ENCODE measurements at regions not wholly inside any gene's neighbourhood (a gene's known extent, or its start where the extent isn't known, plus 50 kb on each side); places are given as distances from the start of the nearest gene placed in this dataset.

DNA sequence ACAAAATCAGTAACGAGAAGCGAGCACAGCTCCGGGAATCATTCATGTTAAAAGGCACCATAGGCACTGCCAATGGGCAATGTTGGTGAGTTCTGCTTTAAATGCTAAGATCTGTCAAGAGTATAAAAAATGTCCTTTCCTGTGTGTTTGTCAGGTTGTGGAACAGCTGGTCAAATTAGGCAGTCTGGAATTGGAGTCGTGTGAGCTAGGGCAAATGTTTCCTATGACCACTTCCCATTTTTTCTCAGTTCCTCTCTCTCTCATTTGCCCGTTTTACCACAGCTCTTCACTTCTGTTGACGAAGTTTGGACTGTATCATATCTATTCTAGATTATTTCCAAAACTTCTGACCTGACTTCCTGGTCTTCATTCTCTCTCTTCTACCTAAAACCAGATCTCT lies 60.8 kb upstream of the GOLIM4 start:
- TF ChIP-seq, protein P1, sequence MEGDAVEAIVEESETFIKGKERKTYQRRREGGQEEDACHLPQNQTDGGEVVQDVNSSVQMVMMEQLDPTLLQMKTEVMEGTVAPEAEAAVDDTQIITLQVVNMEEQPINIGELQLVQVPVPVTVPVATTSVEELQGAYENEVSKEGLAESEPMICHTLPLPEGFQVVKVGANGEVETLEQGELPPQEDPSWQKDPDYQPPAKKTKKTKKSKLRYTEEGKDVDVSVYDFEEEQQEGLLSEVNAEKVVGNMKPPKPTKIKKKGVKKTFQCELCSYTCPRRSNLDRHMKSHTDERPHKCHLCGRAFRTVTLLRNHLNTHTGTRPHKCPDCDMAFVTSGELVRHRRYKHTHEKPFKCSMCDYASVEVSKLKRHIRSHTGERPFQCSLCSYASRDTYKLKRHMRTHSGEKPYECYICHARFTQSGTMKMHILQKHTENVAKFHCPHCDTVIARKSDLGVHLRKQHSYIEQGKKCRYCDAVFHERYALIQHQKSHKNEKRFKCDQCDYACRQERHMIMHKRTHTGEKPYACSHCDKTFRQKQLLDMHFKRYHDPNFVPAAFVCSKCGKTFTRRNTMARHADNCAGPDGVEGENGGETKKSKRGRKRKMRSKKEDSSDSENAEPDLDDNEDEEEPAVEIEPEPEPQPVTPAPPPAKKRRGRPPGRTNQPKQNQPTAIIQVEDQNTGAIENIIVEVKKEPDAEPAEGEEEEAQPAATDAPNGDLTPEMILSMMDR (IDR thresholded peaks at IDR 0.05): no peak

DNA sequence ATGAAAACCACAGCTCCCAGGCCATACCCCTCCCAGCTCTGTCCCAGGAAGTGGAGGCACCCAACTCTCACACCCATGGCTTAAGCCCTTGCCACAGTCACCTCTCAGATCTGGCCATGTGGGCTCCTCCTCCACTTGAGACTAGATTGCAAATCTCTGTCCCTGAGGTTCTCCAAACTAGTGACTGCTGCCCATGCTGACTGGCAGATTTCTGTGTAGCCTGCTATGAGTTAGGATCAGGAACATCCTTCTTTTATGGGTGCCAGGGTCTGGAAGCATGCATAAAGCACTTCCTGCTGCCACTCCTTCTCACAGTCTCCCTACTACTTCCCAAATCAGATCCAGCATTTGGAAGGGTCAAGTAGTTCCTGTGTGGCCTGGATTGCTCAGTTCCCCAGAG lies 59.6 kb upstream of the GOLIM4 start:
- peaks cover 0 to 9% of the 10 kb centered on the region in 2 donors for H3K9me3 ChIP-seq
- H3K36me3 ChIP-seq: no peaks in the 10 kb centered on the region
- no peaks in the 10 kb centered on the region for H3K27me3 ChIP-seq
- H3K4me3 ChIP-seq: no peak overlapping the region
- no peak for DNase-seq (ENCODE audit: low spot score)
- no peaks in the 10 kb centered on the region for H3K4me1 ChIP-seq
- H3K27ac ChIP-seq: no peak overlapping the region
- TF ChIP-seq, protein P1 (IDR thresholded peaks at IDR 0.05): no peak

More for the DNA sequence above, 60.8 kb upstream of the GOLIM4 start:
- DNase-seq (ENCODE audit: low spot score): no peak
- no peaks in the 10 kb centered on the region for H3K36me3 ChIP-seq
- no peak overlapping the region for H3K4me3 ChIP-seq
- H3K27ac ChIP-seq: no peak overlapping the region
- H3K4me1 ChIP-seq: no peaks in the 10 kb centered on the region
- H3K9me3 ChIP-seq: peaks cover 0 to 9% of the 10 kb centered on the region in 2 donors
- H3K27me3 ChIP-seq: no peaks in the 10 kb centered on the region

DNA sequence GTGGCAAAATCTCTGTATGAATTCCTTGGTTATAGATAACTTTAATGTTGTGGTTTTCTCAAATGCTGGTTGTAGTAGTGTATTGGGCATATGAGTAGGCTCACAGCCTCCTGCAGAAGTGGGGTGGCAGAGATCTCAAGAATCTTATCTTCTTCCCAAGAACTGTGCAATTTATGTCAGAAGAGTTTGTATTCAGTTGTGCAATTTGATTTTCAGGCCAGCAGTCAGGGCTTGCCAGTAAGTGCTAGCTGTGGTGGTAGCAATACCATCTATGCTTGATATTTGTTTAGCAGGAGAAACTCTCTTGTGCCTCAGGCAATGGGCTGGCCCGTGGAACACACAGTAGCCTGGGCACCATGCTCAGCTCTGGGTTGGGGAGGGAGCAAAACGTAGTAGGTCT lies 58.4 kb upstream of the GOLIM4 start:
- Histone ChIP-seq H3K36me3 (no peaks in the 10 kb centered on the region), H3K4me1 (no peaks in the 10 kb centered on the region), H3K4me3 (no peak overlapping the region), H3K27me3 (no peaks in the 10 kb centered on the region), H3K27ac (no peak overlapping the region), H3K9me3 (peaks cover 0 to 9% of the 10 kb centered on the region in 2 donors)
- no peak for DNase-seq (ENCODE audit: low spot score)
- TF ChIP-seq, protein P1 (IDR thresholded peaks at IDR 0.05): no peak

DNA sequence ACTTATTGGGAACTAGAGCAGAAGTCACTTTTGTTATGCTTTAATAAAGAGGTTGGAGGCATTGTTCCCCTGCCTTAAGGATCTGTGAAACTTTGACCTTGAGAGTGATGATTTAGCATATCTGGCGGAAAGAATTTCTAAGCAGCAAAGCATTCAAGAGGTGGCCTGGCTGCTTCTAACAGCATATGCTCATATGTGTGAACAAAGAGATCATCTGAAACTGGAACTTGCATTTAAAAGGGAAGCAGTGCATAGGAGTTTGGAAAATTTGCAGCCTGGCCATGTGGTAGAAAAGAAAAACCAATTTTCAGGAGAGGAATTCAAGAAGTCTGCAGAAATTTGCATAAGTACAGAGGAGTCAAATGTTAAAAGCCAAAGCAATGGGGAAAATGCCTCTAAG lies 56.4 kb upstream of the GOLIM4 start:
- Histone ChIP-seq H3K36me3 (no peaks in the 10 kb centered on the region), H3K27ac (no peak overlapping the region), H3K27me3 (no peaks in the 10 kb centered on the region), H3K9me3 (peaks cover 0 to 9% of the 10 kb centered on the region in 2 donors), H3K4me3 (no peak overlapping the region), H3K4me1 (no peaks in the 10 kb centered on the region)
- no peak for DNase-seq (ENCODE audit: low spot score)
- TF ChIP-seq, protein P1 (IDR thresholded peaks at IDR 0.05): no peak

MicroRNAs in the stretch of these regions (microRNA counts, 767-probe panel; counts per million panel counts)
- 0 to 31.0 counts per million in 2 donors for microRNA hsa-miR-551b-3p

Small RNAs in the stretch of these regions (microRNA-seq; reads per million reads assigned to microRNA genes)
- gene MIR551B (ENCODE audit: borderline number of aligned reads in 2 of 2, borderline replicate concordance in 1 of 2): 2.1 to 5.7 reads per million in 2 donors

Measured in right atrium auricular region (tissue), 2 donors.